H9 (cell line): ENCODE measurements at regions not wholly inside any gene's neighbourhood (a gene's known extent, or its start where the extent isn't known, plus 50 kb on each side); places are given as distances from the start of the nearest gene placed in this dataset.

ENCODE experiments used
- DNase-seq: peaks from one replicate; pipeline ENCODE4 v3.0.0-alpha.2; 2017
- H2AFZ ChIP-seq: one replicate; pipeline ENCODE4 v1.6.1; 2013; ENCODE audit warnings: mild to moderate bottlenecking, low read length, control low read depth, moderate library complexity
- H2AK5ac ChIP-seq: 2 replicates; pipeline ENCODE4 v1.6.1; 2013; ENCODE audit warnings: low read length, control low read depth, mixed read lengths; ENCODE audit not compliant: insufficient read length
- H2BK120ac ChIP-seq: one replicate; pipeline ENCODE4 v1.6.1; 2013; ENCODE audit warnings: low read depth, mild to moderate bottlenecking, low read length, control low read depth, inconsistent platforms; ENCODE audit not compliant: poor library complexity, severe bottlenecking
- H2BK12ac ChIP-seq: 2 replicates; pipeline ENCODE4 v1.6.1; 2013; ENCODE audit warnings: low read length, control low read depth, mixed read lengths, low read depth; ENCODE audit not compliant: insufficient read length
- H2BK15ac ChIP-seq: 2 replicates; pipeline ENCODE4 v1.6.1; 2013; ENCODE audit warnings: low read depth, low read length, control low read depth
- H2BK20ac ChIP-seq: one replicate; pipeline ENCODE4 v1.6.1; 2013; ENCODE audit warnings: low read depth, mild to moderate bottlenecking, low read length, control low read depth, inconsistent platforms; ENCODE audit not compliant: poor library complexity, severe bottlenecking
- H2BK5ac ChIP-seq: 2 replicates; pipeline ENCODE4 v1.6.1; 2013; ENCODE audit warnings: low read length, control low read depth, mixed read lengths; ENCODE audit not compliant: insufficient read length
- H3K14ac ChIP-seq: 2 replicates; pipeline ENCODE4 v1.6.1; 2013; ENCODE audit warnings: low read length, control low read depth; ENCODE audit not compliant: insufficient read depth
- H3K18ac ChIP-seq: 2 replicates; pipeline ENCODE4 v1.6.1; 2013; ENCODE audit warnings: low read depth, mild to moderate bottlenecking, mixed read lengths, low read length, control low read depth; ENCODE audit not compliant: insufficient read length
- H3K23ac ChIP-seq: 2 replicates; pipeline ENCODE4 v1.6.1; 2013; ENCODE audit warnings: low read length, control low read depth, mixed read lengths, low read depth; ENCODE audit not compliant: insufficient read length
- H3K23me2 ChIP-seq: 2 replicates; pipeline ENCODE4 v1.6.1; 2013; ENCODE audit warnings: low read depth, mild to moderate bottlenecking, mixed read lengths, low read length, control low read depth; ENCODE audit not compliant: insufficient read length, poor library complexity, severe bottlenecking
- H3K27ac ChIP-seq: 2 replicates; pipeline ENCODE4 v1.5.1; 2013; ENCODE audit warnings: low read length, control low read depth, mixed read lengths, low read depth; ENCODE audit not compliant: insufficient read length
- H3K27me3 ChIP-seq: 2 replicates; pipeline ENCODE4 v1.6.1; 2013; ENCODE audit warnings: low read length, control low read depth, inconsistent platforms; ENCODE audit not compliant: insufficient read depth
- H3K4ac ChIP-seq: 2 replicates; pipeline ENCODE4 v1.6.1; 2013; ENCODE audit warnings: low read depth, mild to moderate bottlenecking, control low read depth, inconsistent platforms, low read length, moderate library complexity
- H3K4me1 ChIP-seq: 2 replicates; pipeline ENCODE4 v1.6.1; 2013; ENCODE audit warnings: low read length, control low read depth, inconsistent platforms; ENCODE audit not compliant: insufficient read depth
- H3K4me2 ChIP-seq: 2 replicates; pipeline ENCODE4 v1.6.1; 2013; ENCODE audit warnings: low read length, control low read depth, mixed read lengths; ENCODE audit not compliant: insufficient read length, insufficient read depth
- H3K56ac ChIP-seq: 2 replicates; pipeline ENCODE4 v1.6.1; 2013; ENCODE audit warnings: low read depth, mild to moderate bottlenecking, mixed read lengths, low read length, control low read depth; ENCODE audit not compliant: insufficient read length
- H3K79me1 ChIP-seq: 2 replicates; pipeline ENCODE4 v1.6.1; 2013; ENCODE audit warnings: low read depth, mild to moderate bottlenecking, moderate library complexity, low read length, control low read depth, inconsistent platforms; ENCODE audit not compliant: insufficient read depth, poor library complexity, severe bottlenecking
- H3K79me2 ChIP-seq: 2 replicates; pipeline ENCODE4 v1.6.1; 2013; ENCODE audit warnings: low read length, control low read depth, inconsistent platforms; ENCODE audit not compliant: insufficient read depth
- H3K9ac ChIP-seq: 2 replicates; pipeline ENCODE4 v1.6.1; 2013; ENCODE audit warnings: low read length, control low read depth, mixed read lengths; ENCODE audit not compliant: insufficient read length; ENCODE audit errors: extremely low read depth
- H3K9me3 ChIP-seq: one replicate; pipeline ENCODE4 v1.6.1; 2013; ENCODE audit warnings: low read depth, low read length, inconsistent platforms; ENCODE audit not compliant: control insufficient read depth
- H3T11ph ChIP-seq: one replicate; pipeline ENCODE4 v1.6.1; 2013; ENCODE audit warnings: mild to moderate bottlenecking, low read length, control low read depth, inconsistent platforms
- H4K20me1 ChIP-seq: one replicate; pipeline ENCODE4 v1.6.1; 2013; ENCODE audit not compliant: control insufficient read depth, insufficient read length, insufficient read depth
- H4K5ac ChIP-seq: 2 replicates; pipeline ENCODE4 v1.6.1; 2013; ENCODE audit warnings: low read depth, mild to moderate bottlenecking, mixed read lengths, low read length, control low read depth; ENCODE audit not compliant: insufficient read length
- H4K8ac ChIP-seq: replicated peaks from 2 replicates; pipeline ENCODE4 v1.6.1; 2013; ENCODE audit warnings: low read length, control low read depth, mixed read lengths, low read depth; ENCODE audit not compliant: insufficient read length
- H4K91ac ChIP-seq: 2 replicates; pipeline ENCODE4 v1.6.1; 2013; ENCODE audit warnings: low read depth, mild to moderate bottlenecking, moderate library complexity, mixed read lengths, low read length, control low read depth; ENCODE audit not compliant: insufficient read length
- H3K27ac Mint-ChIP-seq, 3 experiments: 2 replicates in 2 of 3; 3 replicates in 1 of 3; pipeline ENCODE4 v1.8.0; 2020 to 2021; ENCODE audit warnings: mixed read lengths in 3 of 3, mild to moderate bottlenecking in 1 of 3, moderate library complexity in 1 of 3
- H3K27me3 Mint-ChIP-seq: 2 replicates; pipeline ENCODE4 v1.8.0; 2021; ENCODE audit warnings: low read depth, mild to moderate bottlenecking, moderate library complexity, mixed read lengths
- H3K36me3 Mint-ChIP-seq, 3 experiments: 2 replicates in 2 of 3; 3 replicates in 1 of 3; pipeline ENCODE4 v1.8.0; 2020 to 2021; ENCODE audit warnings: low read depth in 3 of 3, mixed read lengths in 3 of 3; ENCODE audit not compliant: insufficient read depth in 1 of 3
- H3K4me1 Mint-ChIP-seq, 2 experiments: 2 replicates each; pipeline ENCODE4 v1.8.0; 2020; ENCODE audit warnings: mixed read lengths in 2 of 2
- H3K4me3 Mint-ChIP-seq, 2 experiments: 2 replicates in 1 of 2; 3 replicates in 1 of 2; pipeline ENCODE4 v1.8.0; 2020 to 2021; ENCODE audit warnings: mild to moderate bottlenecking in 2 of 2, mixed read lengths in 2 of 2, moderate library complexity in 1 of 2
- H3K9me3 Mint-ChIP-seq, 2 experiments: 2 replicates in 1 of 2; 3 replicates in 1 of 2; pipeline ENCODE4 v1.8.0; 2020; ENCODE audit warnings: mild to moderate bottlenecking in 2 of 2, mixed read lengths in 2 of 2, moderate library complexity in 1 of 2
- TF ChIP-seq, protein P1 (sequence below): fragments of 200-600 bp; sonication (generic); conservative IDR thresholded peaks from 3 replicates; pipeline ENCODE4 v1.8.0; 2021; ENCODE audit warnings: antibody characterized with exemption, mild to moderate bottlenecking

DNA sequence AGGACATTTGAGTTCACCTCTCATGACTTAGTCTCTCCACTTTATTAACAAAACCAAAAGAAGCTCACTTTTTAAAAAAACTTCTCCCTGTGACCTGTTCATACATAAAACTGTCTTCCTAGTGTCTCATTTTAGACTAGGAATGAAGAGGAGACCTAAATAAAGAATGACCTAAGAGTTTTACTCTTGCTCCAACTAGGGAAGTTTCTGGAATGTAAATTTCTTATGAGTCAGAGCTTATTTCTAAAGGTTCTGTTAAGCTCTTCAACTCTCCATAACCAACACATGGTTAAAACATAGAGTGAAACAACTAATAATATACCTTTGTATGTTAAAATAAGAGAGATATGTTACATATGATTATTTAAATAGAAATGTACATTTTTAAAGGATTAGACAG lies 369.8 kb downstream of the EMP1 start:
- Histone ChIP-seq H3K9ac (no peak overlapping the region), H3K79me2 (no peaks in the 10 kb centered on the region), H4K5ac (no peak overlapping the region), H3K14ac (no peak overlapping the region), H3K27ac (no peak overlapping the region), H3K4ac (no peak overlapping the region), H3K56ac (no peak overlapping the region), H3K79me1 (no peaks in the 10 kb centered on the region), H2BK5ac (no peak overlapping the region), H2BK15ac (no peak overlapping the region), H2BK20ac (no peak overlapping the region), H3K23ac (no peak overlapping the region), H2AK5ac (no peak overlapping the region), H2BK120ac (no peak overlapping the region), H4K91ac (no peak overlapping the region), H3K27me3 (no peaks in the 10 kb centered on the region), H3K18ac (no peak overlapping the region), H2AFZ (no peak overlapping the region), H3T11ph (no peak overlapping the region), H2BK12ac (no peak overlapping the region), H4K8ac (no peak overlapping the region), H3K9me3 (no peaks in the 10 kb centered on the region), H3K4me2 (no peak overlapping the region), H3K4me1 (no peaks in the 10 kb centered on the region), H4K20me1 (no peaks in the 10 kb centered on the region), H3K23me2 (no peaks in the 10 kb centered on the region)
- TF ChIP-seq, protein P1, sequence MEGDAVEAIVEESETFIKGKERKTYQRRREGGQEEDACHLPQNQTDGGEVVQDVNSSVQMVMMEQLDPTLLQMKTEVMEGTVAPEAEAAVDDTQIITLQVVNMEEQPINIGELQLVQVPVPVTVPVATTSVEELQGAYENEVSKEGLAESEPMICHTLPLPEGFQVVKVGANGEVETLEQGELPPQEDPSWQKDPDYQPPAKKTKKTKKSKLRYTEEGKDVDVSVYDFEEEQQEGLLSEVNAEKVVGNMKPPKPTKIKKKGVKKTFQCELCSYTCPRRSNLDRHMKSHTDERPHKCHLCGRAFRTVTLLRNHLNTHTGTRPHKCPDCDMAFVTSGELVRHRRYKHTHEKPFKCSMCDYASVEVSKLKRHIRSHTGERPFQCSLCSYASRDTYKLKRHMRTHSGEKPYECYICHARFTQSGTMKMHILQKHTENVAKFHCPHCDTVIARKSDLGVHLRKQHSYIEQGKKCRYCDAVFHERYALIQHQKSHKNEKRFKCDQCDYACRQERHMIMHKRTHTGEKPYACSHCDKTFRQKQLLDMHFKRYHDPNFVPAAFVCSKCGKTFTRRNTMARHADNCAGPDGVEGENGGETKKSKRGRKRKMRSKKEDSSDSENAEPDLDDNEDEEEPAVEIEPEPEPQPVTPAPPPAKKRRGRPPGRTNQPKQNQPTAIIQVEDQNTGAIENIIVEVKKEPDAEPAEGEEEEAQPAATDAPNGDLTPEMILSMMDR, result no peak
- Mint-ChIP-seq H3K27me3 (peaks cover 7% of the 10 kb centered on the region), H3K9me3 (no peaks in the 10 kb centered on the region; a peak in 1 of 5 replicates), H3K4me1 (no peaks in the 10 kb centered on the region), H3K4me3 (no peak overlapping the region), H3K36me3 (peaks cover 0 to 14% (median 10%) of the 10 kb centered on the region in 3 experiments; a peak in 6 of 7 replicates), H3K27ac (no peak overlapping the region)
- no peak for DNase-seq
